Sigmoid colon (tissue), 4 donors: ENCODE measurements at regions not wholly inside any gene's neighbourhood (a gene's known extent, or its start where the extent isn't known, plus 50 kb on each side); places are given as distances from the start of the nearest gene placed in this dataset.

Experiments used
- CTCF ChIP-seq, 4 experiments: fragments of 450-650 bp in 3 of 4; fragments of 200-600 bp in 1 of 4; IDR thresholded peaks; one replicate each; pipeline ENCODE4 v1.5.1; 2016 to 2019; ENCODE audit warnings: antibody characterized with exemption in 4 of 4, mild to moderate bottlenecking in 3 of 4, moderate library complexity in 2 of 4
- EP300 ChIP-seq, 4 donors: sonication (generic); formaldehyde crosslinking; IDR thresholded peaks; one replicate each; pipeline ENCODE4 v1.6.1; 2017; ENCODE audit warnings: antibody characterized with exemption in 4 of 4
- POLR2A ChIP-seq, 2 donors: fragments of 450-650 bp; IDR thresholded peaks; one replicate each; pipeline ENCODE4 v1.6.1; 2016; ENCODE audit warnings: antibody characterized with exemption in 2 of 2, mild to moderate bottlenecking in 2 of 2, moderate library complexity in 2 of 2
- POLR2AphosphoS5 ChIP-seq, 4 donors: sonication (generic); formaldehyde crosslinking; IDR thresholded peaks; one replicate each; pipeline ENCODE4 v1.6.1; 2017; ENCODE audit warnings: antibody characterized with exemption in 4 of 4

GRCh38 chr9:92180669-92181181 is 65.5 kb upstream of the SPTLC1 start:
- TF ChIP-seq EP300 (IDR thresholded peaks at IDR 0.05) (no peak), CTCF (IDR thresholded peaks at IDR 0.05) (no peak), POLR2A (IDR thresholded peaks at IDR 0.05) (no peak), POLR2AphosphoS5 (IDR thresholded peaks at IDR 0.05) (no peak)
